ENCODE measurements at regions not wholly inside any gene's neighbourhood (a gene's known extent, or its start where the extent isn't known, plus 50 kb on each side); places are given as distances from the start of the nearest gene placed in this dataset.

GRCh38 chr16:66020642-66021041, 345.8 kb upstream of the CDH5 start:
- in situ Hi-C loops (cut with MboI; ENCODE audit: low sequenced_read_pairs) = no loop called here

More at GRCh38 chr16:66020642-66021041, 345.8 kb upstream of the CDH5 start:
- Histone ChIP-seq H3K79me1 (ENCODE audit: low read depth in 1 of 2, low read length in 2 of 2) (no peaks in the 10 kb centered on the region), H4K20me1 (ENCODE audit: insufficient read depth, low read length) (no peaks in the 10 kb centered on the region), H2AFZ (replicated peaks; ENCODE audit: low read length, poor library complexity) (no peak overlapping the region), H3K9me3 (ENCODE audit: control insufficient read depth, insufficient read depth, low read length) (peaks cover 4% of the 10 kb centered on the region; the same call in 1 of the 2 replicates), H2BK20ac (ENCODE audit: low read depth, low read length) (peak overlapping the region; percentile 78; the same call in 1 of the 2 replicates), H4K5ac (ENCODE audit: low read depth, low read length) (no peak overlapping the region), H3K9me1 (ENCODE audit: insufficient read depth, low read length) (peaks cover 6% of the 10 kb centered on the region; the same call in 1 of the 2 replicates), H3K9ac (ENCODE audit: low read depth, low read length) (no peak overlapping the region), H3K27me3 (ENCODE audit: control insufficient read depth, insufficient read depth, low read length) (no peaks in the 10 kb centered on the region), H3K56ac (ENCODE audit: extremely low read depth, insufficient read depth, low read length) (no peak overlapping the region), H3K4ac (ENCODE audit: low read depth, low read length) (peak overlapping the region; percentile 71), H2BK120ac (ENCODE audit: low read depth, low read length) (peak overlapping the region; percentile 64; the same call in 1 of the 2 replicates), H3K4me3 (ENCODE audit: insufficient read depth, low read depth, low read length) (no peak overlapping the region), H2AK9ac (replicated peaks; ENCODE audit: low read depth, low read length, poor library complexity) (peak overlapping the region; percentile 71), H3K23ac (ENCODE audit: low read depth, low read length) (0 out of 2 replicates have a peak overlapping the region, but pooled peaks have one; percentile 55), H3K4me2 (ENCODE audit: low read depth, low read length) (no peak overlapping the region), H2BK5ac (ENCODE audit: low read depth, low read length, poor library complexity, severe bottlenecking) (peak overlapping the region; percentile 58), H3K36me3 (ENCODE audit: control insufficient read depth, insufficient read depth, low read length) (no peaks in the 10 kb centered on the region), H3K14ac (replicated peaks; ENCODE audit: low read depth, low read length) (peak overlapping the region; percentile 43; the same call in 1 of the 2 replicates), H4K91ac (ENCODE audit: insufficient read depth, low read depth, low read length) (peak overlapping the region; percentile 57), H2BK15ac (ENCODE audit: low read depth, low read length) (peak overlapping the region; percentile 16; the same call in 1 of the 3 replicates), H3K18ac (ENCODE audit: low read depth, low read length) (peak overlapping the region; percentile 17; the same call in 1 of the 2 replicates), H3K4me1 (ENCODE audit: control insufficient read depth, insufficient read depth, low read length) (peaks cover 2% of the 10 kb centered on the region; the same call in 1 of the 2 replicates), H2AK5ac (ENCODE audit: low read depth, low read length) (peak overlapping the region; percentile 71; the same call in 1 of the 2 replicates), H3K27ac (ENCODE audit: insufficient read depth, low read length) (no peak overlapping the region), H4K8ac (ENCODE audit: low read depth in 2 of 2, low read length in 2 of 2) (peak overlapping the region in 1 of 2 experiments; percentile 57; a peak in 1 of 4 replicates)
- ATAC-seq (ENCODE audit: low read depth) = peak; percentile 42
- peak; percentile 31; the same call in 1 of the 2 replicates for TF ChIP-seq FOS (IDR thresholded peaks at IDR 0.05; ENCODE audit: low read depth, low read length)
- no peak for TF ChIP-seq RAD21 (IDR thresholded peaks at IDR 0.05; ENCODE audit: low read length)
- no peak for TF ChIP-seq MAFK (IDR thresholded peaks at IDR 0.05; ENCODE audit: low read depth, low read length)
- intact Hi-C loops (cut with micrococcal nuclease) = no loop called here
- ChIA-PET CTCF (interaction anchor here (0.7 kb wide), 1 partner anchor 68 kb away, joined by 4 read pairs; no protein-coding TSS in a partner anchor), POLR2A (ENCODE audit: unreplicated experiment) (no interaction called here)
- BruUV-seq (replicated peaks) = no TSS peak
- peak; percentile 52 for DNase-seq
- dilution Hi-C loops (cut with HindIII; ENCODE audit: low sequenced_read_pairs, unreplicated experiment) = no loop called here
